ENCODE measurements at regions not wholly inside any gene's neighbourhood (a gene's known extent, or its start where the extent isn't known, plus 50 kb on each side); places are given as distances from the start of the nearest gene placed in this dataset.

GRCh38 chr2:234249873-234250272 is 199.4 kb downstream of the SPP2 start:
- TF ChIP-seq CTCF (conservative IDR thresholded peaks at IDR 0.05 in 1 of 2, IDR thresholded peaks at IDR 0.05 in 1 of 2; ENCODE audit: low read depth in 1 of 2, low read length in 2 of 2) = no peak
- TF ChIP-seq EZH2 (IDR thresholded peaks at IDR 0.05; ENCODE audit: low read length, missing control alignments) = no peak

All from fibroblast of lung (primary cell).